ENCODE measurements at regions not wholly inside any gene's neighbourhood (a gene's known extent, or its start where the extent isn't known, plus 50 kb on each side); places are given as distances from the start of the nearest gene placed in this dataset.

GRCh38 chr7:115672024-115672423 is 358.5 kb downstream of the TFEC start:
- no peak for TF ChIP-seq GABPA (IDR thresholded peaks at IDR 0.05; ENCODE audit: low read depth)
- H3K27ac ChIP-seq (replicated peaks) = no peak overlapping the region
- DNase-seq (ENCODE audit: low read depth in 1 of 2, low spot score in 1 of 2) = no peak
- H3K27me3 ChIP-seq (ENCODE audit: insufficient read depth, poor library complexity, severe bottlenecking) = no peaks in the 10 kb centered on the region
- no peak overlapping the region for H3K4me3 ChIP-seq (replicated peaks; ENCODE audit: insufficient read depth, low read length)

GRCh38 chr7:115662676-115663075 is 367.9 kb downstream of the TFEC start:
- H3K27me3 ChIP-seq (ENCODE audit: insufficient read depth, poor library complexity, severe bottlenecking) = no peaks in the 10 kb centered on the region
- TF ChIP-seq CTCF (IDR thresholded peaks at IDR 0.05; ENCODE audit: insufficient read depth, low read length) (no peak), GABPA (IDR thresholded peaks at IDR 0.05; ENCODE audit: low read depth) (no peak), POLR2AphosphoS5 (IDR thresholded peaks at IDR 0.05; ENCODE audit: low read depth) (no peak), SPI1 (IDR thresholded peaks at IDR 0.05; ENCODE audit: borderline replicate concordance, low read depth) (no peak), REST (IDR thresholded peaks at IDR 0.05; ENCODE audit: insufficient replicate concordance, low read depth) (no peak)
- no peak for DNase-seq (ENCODE audit: low read depth in 1 of 2, low spot score in 1 of 2)
- no peak overlapping the region for H3K4me3 ChIP-seq (replicated peaks; ENCODE audit: insufficient read depth, low read length)
- H3K27ac ChIP-seq (replicated peaks) = no peak overlapping the region

- H3K4me3 ChIP-seq (replicated peaks; ENCODE audit: insufficient read depth, low read length) = no peak overlapping the region
- DNase-seq (ENCODE audit: low read depth in 1 of 2, low spot score in 1 of 2) = no peak
- no peaks in the 10 kb centered on the region for H3K27me3 ChIP-seq (ENCODE audit: insufficient read depth, poor library complexity, severe bottlenecking)
- TF ChIP-seq SPI1 (IDR thresholded peaks at IDR 0.05; ENCODE audit: borderline replicate concordance, low read depth) (no peak), REST (IDR thresholded peaks at IDR 0.05; ENCODE audit: insufficient replicate concordance, low read depth) (no peak), GABPA (IDR thresholded peaks at IDR 0.05; ENCODE audit: low read depth) (no peak), POLR2AphosphoS5 (IDR thresholded peaks at IDR 0.05; ENCODE audit: low read depth) (no peak), CTCF (IDR thresholded peaks at IDR 0.05; ENCODE audit: insufficient read depth, low read length) (no peak)
- no peak overlapping the region for H3K27ac ChIP-seq (replicated peaks)
Observed at GRCh38 chr7:115662120-115662519, 368.4 kb downstream of the TFEC start.

GRCh38 chr7:115658223-115658622 is 372.3 kb downstream of the TFEC start:
- no peak overlapping the region for H3K27ac ChIP-seq (replicated peaks)
- H3K4me3 ChIP-seq (replicated peaks; ENCODE audit: insufficient read depth, low read length) = no peak overlapping the region
- H3K27me3 ChIP-seq (ENCODE audit: insufficient read depth, poor library complexity, severe bottlenecking) = no peaks in the 10 kb centered on the region
- TF ChIP-seq SPI1 (IDR thresholded peaks at IDR 0.05; ENCODE audit: borderline replicate concordance, low read depth) = no peak
- no peak for TF ChIP-seq CTCF (IDR thresholded peaks at IDR 0.05; ENCODE audit: insufficient read depth, low read length)
- no peak for TF ChIP-seq GABPA (IDR thresholded peaks at IDR 0.05; ENCODE audit: low read depth)
- TF ChIP-seq POLR2AphosphoS5 (IDR thresholded peaks at IDR 0.05; ENCODE audit: low read depth) = no peak
- no peak for TF ChIP-seq REST (IDR thresholded peaks at IDR 0.05; ENCODE audit: insufficient replicate concordance, low read depth)
- no peak for DNase-seq (ENCODE audit: low read depth in 1 of 2, low spot score in 1 of 2)

All from HL-60 (cell line).